HUES64 (cell line): ENCODE measurements at regions not wholly inside any gene's neighbourhood (a gene's known extent, or its start where the extent isn't known, plus 50 kb on each side); places are given as distances from the start of the nearest gene placed in this dataset.

Source experiments
- H3K27ac ChIP-seq: 2 replicates; pipeline ENCODE4 v1.7.0; 2013; ENCODE audit warnings: low read depth, low read length, inconsistent platforms
- H3K27me3 ChIP-seq: 2 replicates; pipeline ENCODE4 v1.6.1; 2013; ENCODE audit warnings: mild to moderate bottlenecking, low read length; ENCODE audit not compliant: insufficient read depth
- H3K36me3 ChIP-seq: 2 replicates; pipeline ENCODE4 v1.6.1; 2013; ENCODE audit warnings: mild to moderate bottlenecking, low read length; ENCODE audit not compliant: insufficient read depth
- H3K4me1 ChIP-seq: 2 replicates; pipeline ENCODE4 v1.6.1; 2013; ENCODE audit warnings: mild to moderate bottlenecking, low read length, moderate library complexity; ENCODE audit not compliant: insufficient read depth
- H3K4me3 ChIP-seq: 2 replicates; pipeline ENCODE4 v1.5.1; 2013; ENCODE audit warnings: mild to moderate bottlenecking, low read length, moderate library complexity
- H3K9ac ChIP-seq: 2 replicates; pipeline ENCODE4 v1.6.1; 2013; ENCODE audit warnings: mild to moderate bottlenecking, low read depth, low read length
- H3K9me3 ChIP-seq: 2 replicates; pipeline ENCODE4 v1.6.1; 2013; ENCODE audit warnings: low read depth, low read length; ENCODE audit not compliant: insufficient read depth
- WGBS: fragments of 150-250, 120-280 bp; methylation state at CpG from one replicate; pipeline ENCODE4 v1.1.7; 2013; ENCODE audit warnings: missing lambda C conversion rate; 5-methylcytosine and 5-hydroxymethylcytosine counted together

DNA sequence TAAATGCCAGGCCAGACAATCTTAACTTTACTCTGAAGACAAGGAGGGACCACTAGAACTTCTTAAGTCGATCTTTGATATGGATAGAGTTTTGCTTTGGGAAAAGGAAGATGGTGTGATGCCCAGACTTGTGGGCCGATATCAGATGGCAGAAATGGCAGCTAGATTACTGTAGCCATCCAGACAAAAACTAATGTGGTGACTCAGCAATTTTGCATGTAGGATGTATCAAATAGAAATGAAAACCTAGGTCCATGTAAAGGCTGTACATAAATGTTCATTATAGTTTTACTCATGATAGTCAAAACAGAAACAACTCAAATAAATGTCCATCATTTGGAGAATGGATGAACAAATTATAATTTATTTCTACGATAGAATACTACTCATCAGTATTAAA, 121.5 kb downstream of the APIP start:
- no peak overlapping the region for H3K9ac ChIP-seq
- 90% methylated on average over 2 of the region's 3 CpGs for WGBS

DNA sequence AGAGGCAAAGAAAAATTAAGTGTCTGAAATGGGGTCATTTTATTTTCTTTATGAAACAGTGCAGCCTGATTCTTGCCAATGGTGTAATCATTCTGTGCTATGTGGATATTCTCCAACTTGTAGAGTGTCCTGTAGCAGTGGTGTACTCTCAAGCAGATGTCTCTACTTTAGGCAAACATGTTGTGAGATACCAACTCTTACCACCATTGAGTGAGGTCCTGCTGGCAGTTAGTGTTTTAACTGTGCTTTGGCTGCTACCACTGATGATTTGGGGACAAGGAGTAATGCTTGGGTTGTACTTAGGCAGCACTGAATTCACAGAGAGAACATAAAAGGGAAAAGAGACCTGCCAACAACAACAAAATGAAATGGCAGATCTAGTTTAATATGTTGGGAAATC, 122.5 kb downstream of the APIP start:
- Histone ChIP-seq H3K36me3 (no peaks in the 10 kb centered on the region), H3K27ac (no peak overlapping the region), H3K9ac (no peak overlapping the region), H3K4me3 (no peak overlapping the region), H3K4me1 (peaks cover 21% of the 10 kb centered on the region), H3K27me3 (no peaks in the 10 kb centered on the region), H3K9me3 (peaks cover 6% of the 10 kb centered on the region; the same call in 1 of the 2 replicates)

More for the DNA sequence above, 121.5 kb downstream of the APIP start:
- H3K27me3 ChIP-seq, result no peaks in the 10 kb centered on the region
- peaks cover 21% of the 10 kb centered on the region for H3K4me1 ChIP-seq
- H3K9me3 ChIP-seq, result peaks cover 6% of the 10 kb centered on the region; the same call in 1 of the 2 replicates
- H3K27ac ChIP-seq, result no peak overlapping the region
- no peaks in the 10 kb centered on the region for H3K36me3 ChIP-seq
- no peak overlapping the region for H3K4me3 ChIP-seq

- no peak overlapping the region for H3K4me3 ChIP-seq
- H3K9me3 ChIP-seq, result peaks cover 6% of the 10 kb centered on the region; the same call in 1 of the 2 replicates
- H3K27ac ChIP-seq, result no peak overlapping the region
- H3K36me3 ChIP-seq, result no peaks in the 10 kb centered on the region
- H3K27me3 ChIP-seq, result no peaks in the 10 kb centered on the region
- no peak overlapping the region for H3K9ac ChIP-seq
- 88% methylated on average over 4 of the region's 4 CpGs for WGBS
- peaks cover 21% of the 10 kb centered on the region for H3K4me1 ChIP-seq
These were observed 123.3 kb downstream of the APIP start for GRCh38 chr11:34792814-34793258.

GRCh38 chr11:34791780-34792542, 124.2 kb downstream of the APIP start:
- no peak overlapping the region for H3K4me3 ChIP-seq
- H3K36me3 ChIP-seq, result no peaks in the 10 kb centered on the region
- H3K27me3 ChIP-seq, result no peaks in the 10 kb centered on the region
- no peak overlapping the region for H3K9ac ChIP-seq
- peaks cover 21% of the 10 kb centered on the region for H3K4me1 ChIP-seq
- 83% methylated on average over 5 of the region's 5 CpGs for WGBS
- H3K9me3 ChIP-seq, result no peaks in the 10 kb centered on the region
- H3K27ac ChIP-seq, result no peak overlapping the region

DNA sequence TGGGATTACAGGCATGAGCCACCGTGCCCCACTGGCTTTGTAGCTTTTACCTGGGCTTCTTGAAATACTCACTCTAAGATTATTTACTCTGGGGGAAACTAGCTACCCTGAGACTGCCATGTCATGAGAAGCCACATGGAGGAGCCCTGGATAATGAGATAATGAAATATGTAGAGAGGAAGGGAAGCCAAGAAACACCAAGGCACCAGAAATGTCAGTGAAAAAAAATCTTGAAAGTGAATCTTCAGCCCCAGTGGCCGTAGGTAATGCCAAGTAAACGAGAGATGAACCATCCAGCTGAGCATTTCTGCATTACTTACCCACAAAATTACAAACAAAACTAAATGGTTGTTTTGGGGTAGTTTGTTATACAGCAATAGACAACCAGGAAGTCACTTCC, 125.6 kb downstream of the APIP start:
- no peaks in the 10 kb centered on the region for H3K9me3 ChIP-seq
- no peak overlapping the region for H3K9ac ChIP-seq
- no peak overlapping the region for H3K4me3 ChIP-seq
- H3K27me3 ChIP-seq, result no peaks in the 10 kb centered on the region
- WGBS, result 96% methylated on average over 2 of the region's 3 CpGs
- no peak overlapping the region for H3K27ac ChIP-seq
- no peaks in the 10 kb centered on the region for H3K36me3 ChIP-seq
- H3K4me1 ChIP-seq, result peaks cover 15% of the 10 kb centered on the region

- Histone ChIP-seq H3K4me1 (peaks cover 13% of the 10 kb centered on the region; the same call in 1 of the 2 replicates), H3K4me3 (no peak overlapping the region), H3K27ac (no peak overlapping the region), H3K27me3 (no peaks in the 10 kb centered on the region), H3K9ac (no peak overlapping the region), H3K9me3 (no peaks in the 10 kb centered on the region), H3K36me3 (no peaks in the 10 kb centered on the region)
- WGBS, result 89% methylated on average over 4 of the region's 4 CpGs
These were observed 126.9 kb downstream of the APIP start for GRCh38 chr11:34789196-34789834.

- no peaks in the 10 kb centered on the region for H3K9me3 ChIP-seq
- H3K4me3 ChIP-seq, result no peak overlapping the region
- H3K9ac ChIP-seq, result no peak overlapping the region
- H3K4me1 ChIP-seq, result peaks cover 13% of the 10 kb centered on the region; the same call in 1 of the 2 replicates
- 99% methylated on average over 2 of the region's 2 CpGs for WGBS
- no peaks in the 10 kb centered on the region for H3K27me3 ChIP-seq
- H3K36me3 ChIP-seq, result no peaks in the 10 kb centered on the region
- H3K27ac ChIP-seq, result no peak overlapping the region
These were observed 127.5 kb downstream of the APIP start for GRCh38 chr11:34788642-34789041.

GRCh38 chr11:34787895-34788294, 128.3 kb downstream of the APIP start:
- Histone ChIP-seq H3K4me1 (peaks cover 11% of the 10 kb centered on the region; the same call in 1 of the 2 replicates), H3K27ac (no peak overlapping the region)

GRCh38 chr11:34787348-34787747, 128.8 kb downstream of the APIP start:
- no peaks in the 10 kb centered on the region for H3K36me3 ChIP-seq
- H3K4me1 ChIP-seq, result peaks cover 6% of the 10 kb centered on the region; the same call in 1 of the 2 replicates
- no CpG with 5 or more reads among the region's 1 CpG for WGBS
- no peak overlapping the region for H3K9ac ChIP-seq
- no peaks in the 10 kb centered on the region for H3K27me3 ChIP-seq
- no peak overlapping the region for H3K4me3 ChIP-seq
- no peaks in the 10 kb centered on the region for H3K9me3 ChIP-seq
- no peak overlapping the region for H3K27ac ChIP-seq

More at GRCh38 chr11:34787895-34788294, 128.3 kb downstream of the APIP start:
- Histone ChIP-seq H3K27me3 (no peaks in the 10 kb centered on the region), H3K9me3 (no peaks in the 10 kb centered on the region), H3K9ac (no peak overlapping the region), H3K4me3 (no peak overlapping the region), H3K36me3 (no peaks in the 10 kb centered on the region)
- WGBS, result no CpG with 5 or more reads among the region's 1 CpG

DNA sequence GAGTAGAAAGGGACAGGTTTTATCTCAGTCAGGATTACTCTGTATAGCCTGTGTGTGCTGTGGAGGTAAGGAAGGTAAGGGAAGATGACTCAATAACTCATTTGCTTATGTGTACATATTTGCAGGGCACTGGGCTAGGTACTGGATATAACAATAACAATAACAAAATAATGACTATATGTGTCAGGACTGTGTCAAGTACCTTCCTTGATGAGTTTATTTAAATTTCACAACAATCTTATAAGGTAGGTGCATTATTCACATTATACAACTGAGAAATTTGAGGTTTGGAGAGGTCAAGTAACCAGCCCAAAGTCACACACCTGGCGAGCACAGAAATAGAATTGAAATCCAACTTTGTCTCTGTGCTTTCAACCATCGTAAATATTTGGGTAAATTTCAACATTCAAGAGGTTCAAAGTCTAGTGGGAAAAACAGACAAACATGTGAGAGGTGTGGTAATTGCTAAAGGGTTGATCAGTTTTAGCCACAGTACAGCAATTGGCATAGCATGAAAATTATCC, 131.8 kb downstream of the APIP start:
- no peak overlapping the region for H3K4me3 ChIP-seq
- H3K9ac ChIP-seq, result no peak overlapping the region
- no peak overlapping the region for H3K27ac ChIP-seq
- H3K36me3 ChIP-seq, result no peaks in the 10 kb centered on the region
- no peaks in the 10 kb centered on the region for H3K27me3 ChIP-seq
- WGBS, result 89% methylated on average over 2 of the region's 2 CpGs
- H3K9me3 ChIP-seq, result no peaks in the 10 kb centered on the region
- no peaks in the 10 kb centered on the region for H3K4me1 ChIP-seq

DNA sequence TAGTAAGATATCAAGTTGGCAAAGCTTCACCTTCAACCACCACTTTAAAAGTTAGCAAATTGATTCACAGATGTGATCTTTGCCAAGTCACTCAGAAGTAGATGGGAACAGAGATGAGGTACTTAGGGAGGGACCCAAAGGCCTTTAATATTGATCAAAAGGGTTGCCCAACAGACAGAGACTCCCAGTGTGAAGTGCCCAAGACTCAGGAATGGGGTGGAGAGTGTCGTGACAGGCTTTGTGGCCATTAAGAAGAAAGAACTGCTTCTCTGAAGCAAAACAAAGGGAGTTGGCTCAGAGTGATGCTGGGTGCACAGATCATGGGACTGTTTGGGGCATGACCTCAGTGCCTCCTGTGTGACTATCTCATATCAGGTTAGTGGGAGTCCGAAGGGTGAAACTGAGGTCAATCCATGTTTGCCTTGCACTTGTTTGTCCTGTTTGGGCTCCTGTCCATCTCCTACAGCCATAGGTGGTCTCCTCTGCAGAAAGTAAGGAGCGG, 132.3 kb downstream of the APIP start:
- H3K27ac ChIP-seq, result no peak overlapping the region
- no peaks in the 10 kb centered on the region for H3K36me3 ChIP-seq
- no peaks in the 10 kb centered on the region for H3K9me3 ChIP-seq
- whole genome bisulfite sequencing, result 92% methylated on average over 3 of the region's 3 CpGs
- no peak overlapping the region for H3K4me3 ChIP-seq
- no peaks in the 10 kb centered on the region for H3K4me1 ChIP-seq
- H3K9ac ChIP-seq, result no peak overlapping the region
- H3K27me3 ChIP-seq, result no peaks in the 10 kb centered on the region
